ENCODE measurements at regions not wholly inside any gene's neighbourhood (a gene's known extent, or its start where the extent isn't known, plus 50 kb on each side); places are given as distances from the start of the nearest gene placed in this dataset.
A peak's percentile ranks its signal among the peaks of the same experiment; 100 is the strongest.

DNA sequence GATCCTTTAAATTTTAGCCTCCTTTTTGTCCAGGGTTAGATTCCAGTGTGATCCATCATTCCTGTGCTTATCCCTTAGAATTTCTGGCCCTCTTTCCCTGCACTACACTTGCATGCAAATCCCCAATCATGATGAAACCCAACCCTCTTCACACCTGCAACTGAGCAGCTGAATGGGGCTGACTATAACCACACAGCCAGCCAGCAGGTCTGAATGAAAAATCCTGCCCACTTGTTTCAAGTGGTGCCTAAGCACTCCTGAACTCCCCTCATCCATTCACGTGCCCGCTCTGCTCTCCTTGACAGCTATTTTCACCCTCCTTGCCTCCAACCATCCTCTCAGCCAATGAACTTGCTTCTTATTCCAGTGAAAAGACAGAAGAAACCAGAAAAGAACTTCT, 80.5 kb upstream of the AFF3 start:
- no peak for DNase-seq

DNA sequence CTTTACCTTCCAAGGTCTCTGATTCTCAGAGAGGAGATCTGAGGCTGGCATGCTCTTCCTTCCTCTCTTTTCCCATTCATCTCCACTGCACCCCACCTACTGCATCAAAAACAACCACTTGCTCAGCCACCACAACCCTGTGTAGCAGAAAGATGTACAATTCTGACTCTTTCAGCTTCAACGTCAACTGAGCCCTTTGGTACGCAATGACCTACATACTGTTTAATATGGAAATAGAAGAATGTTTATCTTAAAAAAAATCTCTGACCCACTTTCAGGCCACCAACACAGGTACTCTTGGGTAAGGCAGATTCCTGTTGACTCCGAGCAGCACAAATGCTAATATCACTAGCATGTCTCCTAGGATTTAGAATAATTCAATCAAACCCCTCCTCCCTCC, 76.2 kb upstream of the AFF3 start:
- DNase-seq: no peak

DNA sequence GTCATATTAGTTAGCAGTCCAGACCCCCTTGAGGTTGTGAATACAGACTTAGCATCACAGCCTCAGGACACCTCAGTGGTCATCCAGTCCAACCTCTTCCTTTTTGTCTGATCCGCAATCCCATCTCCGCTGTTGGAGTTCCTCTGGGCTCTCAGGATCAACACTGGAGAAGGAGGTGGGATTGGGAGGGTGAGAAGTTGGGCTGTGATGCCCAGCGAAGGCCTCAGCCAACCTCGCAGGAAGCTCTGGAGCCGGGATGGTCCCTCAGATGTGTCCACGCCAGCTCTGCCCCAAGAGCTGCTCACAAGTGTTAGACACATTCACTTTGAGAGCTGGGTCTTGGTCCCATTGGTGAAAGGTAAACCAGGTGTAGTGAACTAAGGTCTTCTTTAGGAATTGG, 74.9 kb upstream of the AFF3 start:
- DNase-seq: no peak

DNA sequence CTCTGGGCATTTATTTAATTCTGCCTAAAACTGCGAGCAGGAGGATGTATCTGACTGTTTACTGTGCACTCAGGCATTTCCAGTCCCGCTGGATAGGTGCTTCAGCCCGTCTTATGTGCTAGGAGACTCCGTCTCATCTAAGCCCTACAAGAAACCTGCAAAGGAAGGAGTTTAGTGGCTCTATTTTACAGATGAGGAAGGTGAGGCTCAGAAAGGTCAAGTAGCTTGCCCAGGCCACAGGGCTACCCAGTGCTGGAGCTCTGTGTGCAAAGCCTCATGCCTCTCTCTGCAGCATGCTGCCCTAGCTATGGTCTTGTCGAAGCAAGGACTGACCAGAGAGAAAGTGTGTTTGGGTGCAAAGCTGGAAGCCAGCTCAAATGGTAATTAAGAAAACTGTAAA, 73.6 kb upstream of the AFF3 start:
- no peak for DNase-seq

DNA sequence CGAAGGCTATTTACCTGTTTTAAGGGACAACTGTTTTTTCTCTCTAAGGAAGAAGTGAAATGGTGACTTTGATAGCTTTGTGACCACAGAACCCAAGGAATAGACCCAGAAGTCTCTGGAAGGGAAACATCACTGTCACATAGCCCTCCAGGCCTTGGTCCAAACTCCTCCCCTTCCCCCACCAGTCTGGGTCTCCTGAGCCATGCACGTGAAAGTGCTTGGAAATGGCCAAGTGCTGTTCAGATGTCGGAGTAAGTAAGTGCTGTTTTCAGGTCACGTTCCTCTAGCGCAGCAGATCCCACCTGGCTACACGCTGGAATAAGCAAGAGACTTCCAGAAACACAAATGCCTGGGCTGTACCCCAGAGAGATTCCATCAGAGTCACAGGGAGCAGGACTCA, 73.0 kb upstream of the AFF3 start:
- no peak for DNase-seq

DNA sequence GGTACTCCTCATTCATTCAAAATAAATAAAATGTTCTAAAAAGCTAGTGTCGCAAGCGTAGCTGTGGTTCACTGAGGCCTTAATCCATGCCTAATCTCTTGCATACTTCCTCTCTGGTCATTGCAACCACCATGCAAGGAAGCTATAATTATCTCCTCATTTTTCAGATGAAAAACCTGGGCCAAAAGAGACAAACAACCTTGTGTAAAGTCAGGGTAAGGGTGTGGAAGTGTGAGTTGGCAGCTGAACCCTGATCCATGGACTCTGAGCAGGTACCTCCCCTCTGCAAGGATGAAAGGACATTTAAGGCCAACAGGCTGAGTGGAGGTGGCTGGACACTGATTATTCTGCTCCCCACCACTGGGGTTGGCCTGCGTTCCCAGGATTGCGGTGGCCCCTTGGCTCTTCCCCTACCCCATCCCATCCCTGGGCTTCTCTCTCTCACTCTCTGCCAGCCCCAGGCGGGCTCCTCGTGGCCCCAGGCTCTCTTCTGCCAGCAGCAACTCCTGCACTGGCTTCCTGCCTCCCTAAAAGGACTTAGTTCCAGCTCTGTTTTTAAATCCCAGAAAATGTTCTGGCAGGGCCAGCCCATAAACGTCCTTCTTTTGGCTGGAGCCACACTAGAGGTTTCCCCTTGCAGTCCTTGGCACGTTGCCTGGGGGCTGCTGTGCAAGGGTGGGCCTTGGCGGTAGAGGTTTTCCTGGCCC, 72.0 kb upstream of the AFF3 start:
- DNase-seq: peak; percentile 82

DNA sequence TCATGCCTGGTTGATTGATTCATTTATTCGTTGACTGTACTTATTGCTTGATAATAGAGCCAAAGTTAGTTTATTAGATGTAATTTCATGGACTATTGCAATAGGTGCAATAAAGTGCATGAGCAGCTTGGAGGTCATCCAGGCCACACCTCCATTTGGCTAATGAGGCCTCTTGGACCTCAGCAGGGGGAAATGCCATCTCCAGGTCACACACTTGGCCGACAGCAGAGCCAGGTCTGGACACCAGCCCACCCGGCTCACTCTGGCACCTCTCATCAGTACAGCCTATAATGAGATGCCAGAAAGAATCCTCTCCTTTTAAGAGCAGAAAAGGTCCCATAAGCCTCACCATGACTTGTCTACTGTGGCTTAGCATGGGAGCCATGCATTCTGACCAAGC, 71.2 kb upstream of the AFF3 start:
- DNase-seq: no peak

DNA sequence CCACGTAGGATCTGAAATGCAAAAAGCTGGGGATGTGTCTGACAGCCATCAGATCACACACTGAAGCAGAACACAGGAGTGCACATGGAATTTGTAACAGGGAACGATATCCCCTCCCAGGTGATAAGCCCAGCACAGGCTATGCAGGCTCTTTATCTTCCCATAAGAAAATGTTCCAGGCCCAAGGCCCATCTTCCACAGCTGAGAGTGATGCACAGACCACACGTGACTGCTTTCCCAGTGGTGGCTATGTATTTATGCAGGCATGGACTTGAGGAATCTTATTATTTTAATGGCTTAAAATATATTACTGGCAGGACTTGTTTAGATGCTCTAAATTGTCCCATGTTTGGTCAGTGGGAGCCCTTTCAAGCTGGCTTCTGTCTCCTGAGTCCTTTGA, 70.5 kb upstream of the AFF3 start:
- no peak for DNase-seq

DNA sequence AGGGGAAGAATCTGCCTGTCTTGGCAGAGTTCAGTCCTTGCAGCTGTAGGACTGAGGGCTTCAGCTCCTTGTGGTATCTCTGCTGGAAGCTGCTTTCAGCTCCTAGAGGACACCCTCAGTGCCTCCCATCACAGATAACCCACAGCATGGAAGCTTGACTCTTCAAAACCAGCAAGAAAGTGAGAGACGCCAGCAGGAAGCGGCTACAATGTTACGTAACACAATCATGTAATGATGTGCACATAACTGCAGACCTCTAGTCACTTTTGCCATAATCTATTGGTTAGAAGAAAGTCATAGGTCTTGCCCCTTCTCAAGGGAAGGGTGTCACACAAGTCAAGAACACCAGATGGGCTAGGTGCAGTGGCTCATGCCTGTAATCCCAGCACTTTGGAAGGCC, 69.1 kb upstream of the AFF3 start:
- no peak for DNase-seq

DNA sequence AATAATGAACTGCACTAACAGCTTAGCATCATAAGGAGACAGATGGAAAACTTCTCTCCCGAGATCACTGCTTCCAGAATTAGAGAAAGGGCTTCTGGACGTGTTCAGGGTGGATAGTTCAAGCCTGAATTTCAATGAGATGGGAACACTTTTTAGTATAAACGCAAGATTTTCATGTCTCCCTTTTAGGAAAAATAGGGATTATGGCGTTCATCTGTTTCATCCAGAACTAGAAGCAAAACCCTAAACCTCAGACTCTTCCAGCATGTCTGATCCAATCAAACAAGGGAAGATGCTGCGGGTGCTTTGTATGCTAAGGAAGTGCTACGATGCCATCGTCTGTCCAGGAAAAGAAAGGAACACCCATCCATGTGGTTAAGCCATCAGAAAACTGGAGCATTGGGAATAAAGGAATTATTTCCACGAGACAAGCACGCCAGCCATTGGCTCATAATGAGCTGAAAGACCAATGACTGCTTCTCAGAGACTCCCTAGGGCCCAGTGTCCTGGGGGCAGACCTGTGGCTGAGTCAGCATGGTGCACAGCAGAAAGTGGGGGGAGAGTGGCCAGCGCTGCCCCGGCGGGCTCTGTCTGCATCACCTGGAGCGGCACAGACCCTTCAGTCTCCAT, 65.9 kb upstream of the AFF3 start:
- no peak for DNase-seq

DNA sequence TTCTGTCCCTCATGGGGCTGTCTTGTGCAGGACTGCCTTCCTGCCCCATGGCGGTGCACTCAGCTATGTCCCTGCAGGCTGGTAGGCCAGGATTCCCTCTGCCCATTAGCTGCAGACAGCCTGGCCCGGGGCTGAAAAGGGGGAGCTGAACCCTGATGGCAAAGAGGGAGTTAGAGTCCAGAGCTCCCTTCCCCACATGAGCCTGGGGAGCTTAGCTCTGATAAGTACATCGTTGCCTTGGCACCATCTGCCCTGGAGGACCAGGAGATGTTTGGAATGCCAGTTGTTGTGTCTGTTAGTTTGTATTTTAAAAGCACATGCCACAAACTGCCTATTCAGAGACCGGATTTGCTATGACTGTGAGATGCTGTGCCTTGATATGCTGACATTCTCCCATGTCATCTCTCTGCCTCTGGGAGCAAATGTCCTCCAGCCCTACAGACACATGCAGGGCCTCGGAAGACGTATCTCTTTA, 65.1 kb upstream of the AFF3 start:
- no peak for DNase-seq

DNA sequence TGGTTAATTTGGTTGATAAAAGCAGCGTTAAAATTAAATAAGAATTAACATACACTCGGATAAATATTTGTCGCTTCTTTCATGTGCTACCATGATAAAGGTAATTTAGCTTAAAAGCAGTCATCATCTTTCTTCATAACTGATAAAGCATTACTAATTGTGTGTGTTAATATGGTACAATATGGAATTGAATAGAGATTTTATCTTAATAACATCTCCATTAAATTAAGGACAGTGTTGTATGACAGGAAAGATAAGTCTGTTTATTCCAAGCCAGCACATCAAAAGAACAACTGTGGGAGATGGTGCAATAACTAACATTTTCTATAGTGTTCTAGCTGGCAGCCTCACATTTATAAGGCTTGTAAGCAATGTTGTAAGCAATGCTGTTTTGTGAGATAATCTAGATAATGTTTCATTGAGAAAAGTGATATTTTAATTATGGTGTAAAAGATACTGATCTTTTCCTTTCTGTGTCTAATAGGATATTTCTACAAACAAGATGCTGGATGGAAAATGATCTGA, 64.4 kb upstream of the AFF3 start:
- DNase-seq: no peak

DNA sequence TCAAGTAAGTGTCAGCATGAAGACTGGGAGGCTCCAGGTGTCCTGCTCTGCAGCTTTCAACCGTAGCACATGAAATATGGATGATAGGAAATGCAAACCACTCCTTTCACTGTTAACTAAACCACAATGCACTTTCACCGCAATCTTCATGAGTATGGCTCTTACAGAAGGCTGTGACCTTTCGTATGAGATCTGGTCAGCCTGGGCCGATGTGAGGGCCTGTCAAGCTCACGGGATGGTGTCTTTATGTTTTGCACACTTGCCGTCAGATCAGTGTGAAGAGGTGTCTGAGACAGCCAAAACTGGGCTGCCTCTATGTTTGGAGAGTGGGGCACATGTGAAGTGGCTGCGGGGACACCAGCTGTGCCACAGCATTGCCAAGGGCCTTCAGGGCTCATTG, 62.8 kb upstream of the AFF3 start:
- no peak for DNase-seq

DNA sequence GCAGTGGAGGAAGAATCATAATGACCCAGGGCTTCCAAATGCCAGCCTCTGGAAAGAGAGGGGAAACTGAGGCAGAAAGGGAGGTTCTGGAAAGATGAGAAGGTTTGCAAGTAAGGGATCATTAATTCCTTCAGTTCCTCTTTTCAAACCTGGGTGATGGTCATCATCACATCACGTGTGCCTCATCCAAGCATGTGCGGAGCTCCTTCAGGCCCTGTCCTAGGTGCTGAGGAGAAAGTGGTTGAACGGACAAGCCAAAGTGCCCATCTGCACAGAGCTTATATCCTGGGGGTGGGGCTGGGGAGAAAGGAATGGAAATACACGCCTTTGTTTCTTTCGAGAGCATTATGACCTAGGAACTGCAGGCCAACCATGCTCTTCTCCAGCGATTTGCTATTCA, 60.2 kb upstream of the AFF3 start:
- DNase-seq: no peak

DNA sequence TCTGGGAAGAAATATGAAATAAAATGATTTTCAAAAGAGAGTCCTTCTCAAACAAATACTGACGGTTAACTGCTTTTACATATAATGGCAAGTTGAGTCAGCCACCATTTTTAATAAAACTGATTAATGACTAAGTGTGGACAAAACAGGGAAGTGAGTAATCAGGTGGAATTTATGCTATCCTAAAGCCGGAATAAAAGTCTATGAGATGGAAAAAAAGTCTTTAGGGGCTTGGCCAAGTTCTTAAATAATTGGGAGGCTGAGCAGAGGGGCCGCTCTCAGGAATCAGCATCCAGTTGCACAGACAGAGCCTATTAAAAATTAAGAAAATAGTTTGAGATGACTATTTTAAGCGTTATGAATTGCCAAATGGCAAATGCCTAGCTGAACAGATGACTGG, 58.6 kb upstream of the AFF3 start:
- no peak for DNase-seq

DNA sequence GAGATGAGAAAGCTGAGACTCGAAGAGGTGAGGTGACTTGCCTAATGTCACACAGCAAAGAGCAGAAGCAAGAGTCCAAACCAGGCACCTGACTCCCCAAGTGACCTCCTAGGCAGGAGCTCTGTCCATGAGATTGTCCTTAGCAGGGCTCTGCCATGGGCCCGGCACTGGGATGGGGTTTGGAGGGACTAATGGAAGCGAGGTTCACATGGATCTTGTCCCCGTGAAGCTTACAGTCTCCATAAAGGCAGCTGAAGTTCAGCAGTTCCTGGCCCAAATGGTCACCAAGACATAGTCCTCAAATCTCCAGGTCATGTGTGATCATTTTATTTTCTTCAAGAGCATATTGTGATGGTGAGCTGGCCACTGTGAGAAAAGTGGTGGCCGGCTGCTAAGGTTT, 57.0 kb upstream of the AFF3 start:
- DNase-seq: no peak

DNA sequence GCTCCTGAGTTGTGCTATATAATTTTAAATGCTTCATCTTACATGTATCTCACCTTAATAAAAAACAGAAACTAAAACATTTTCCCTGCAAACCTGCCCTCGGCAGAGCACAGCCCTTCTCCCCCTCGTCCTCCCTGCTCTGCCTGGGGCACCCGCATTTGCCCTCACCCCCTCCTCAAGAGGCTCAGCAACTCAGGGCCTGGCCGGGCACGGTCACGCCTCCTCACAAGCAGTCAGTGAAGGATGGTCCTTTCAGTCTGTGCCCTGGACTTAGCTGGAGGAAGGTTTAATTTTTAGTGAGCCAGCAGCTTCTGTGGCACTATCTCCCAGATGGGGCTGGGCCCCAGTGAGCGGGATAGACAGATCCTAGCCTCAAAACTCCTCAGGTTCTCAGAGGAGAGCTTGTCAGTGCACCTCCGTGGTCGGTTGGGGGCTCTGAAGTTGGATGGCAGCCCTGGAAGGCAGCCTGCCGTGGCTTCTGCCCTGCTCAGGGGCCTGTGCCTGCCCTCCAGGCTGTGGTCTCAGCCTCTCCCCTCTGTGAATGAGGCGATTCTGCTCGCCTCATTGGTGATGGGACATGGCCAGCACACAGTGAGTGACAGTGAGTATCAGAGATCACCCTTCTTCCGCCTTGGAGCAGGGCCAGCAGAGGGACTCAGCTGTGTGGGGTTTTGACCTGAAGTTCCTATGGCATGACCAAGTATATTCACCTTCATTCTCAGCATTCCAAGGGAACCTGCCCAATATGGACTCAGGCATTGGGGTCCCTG, 56.3 kb upstream of the AFF3 start:
- no peak for DNase-seq

DNA sequence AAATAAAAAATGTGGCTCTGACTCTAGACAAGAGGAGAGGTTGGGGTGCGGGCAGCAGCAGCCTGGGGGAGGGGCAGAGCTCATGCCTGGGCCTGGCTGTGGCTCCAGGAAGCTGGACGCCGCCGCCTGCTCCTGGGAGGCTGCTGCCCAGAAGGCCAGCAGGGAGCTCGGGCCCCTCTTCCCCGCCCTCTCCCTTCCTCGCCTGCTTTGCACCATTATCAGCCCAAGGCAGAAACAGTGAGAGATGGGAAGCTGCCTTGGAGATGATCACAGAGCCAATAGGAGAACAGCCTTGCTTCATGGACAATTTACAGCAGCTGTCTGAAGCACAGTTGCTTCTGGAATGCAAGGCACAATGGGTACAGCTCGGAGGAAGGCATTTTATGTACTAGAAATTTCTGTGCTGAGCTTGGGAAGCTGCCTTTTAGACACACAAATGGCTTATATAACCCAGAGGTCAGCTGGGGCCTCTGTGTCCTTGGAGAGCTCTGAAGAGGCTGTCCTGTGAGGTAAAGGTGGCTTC, 55.3 kb upstream of the AFF3 start:
- no peak for DNase-seq

DNA sequence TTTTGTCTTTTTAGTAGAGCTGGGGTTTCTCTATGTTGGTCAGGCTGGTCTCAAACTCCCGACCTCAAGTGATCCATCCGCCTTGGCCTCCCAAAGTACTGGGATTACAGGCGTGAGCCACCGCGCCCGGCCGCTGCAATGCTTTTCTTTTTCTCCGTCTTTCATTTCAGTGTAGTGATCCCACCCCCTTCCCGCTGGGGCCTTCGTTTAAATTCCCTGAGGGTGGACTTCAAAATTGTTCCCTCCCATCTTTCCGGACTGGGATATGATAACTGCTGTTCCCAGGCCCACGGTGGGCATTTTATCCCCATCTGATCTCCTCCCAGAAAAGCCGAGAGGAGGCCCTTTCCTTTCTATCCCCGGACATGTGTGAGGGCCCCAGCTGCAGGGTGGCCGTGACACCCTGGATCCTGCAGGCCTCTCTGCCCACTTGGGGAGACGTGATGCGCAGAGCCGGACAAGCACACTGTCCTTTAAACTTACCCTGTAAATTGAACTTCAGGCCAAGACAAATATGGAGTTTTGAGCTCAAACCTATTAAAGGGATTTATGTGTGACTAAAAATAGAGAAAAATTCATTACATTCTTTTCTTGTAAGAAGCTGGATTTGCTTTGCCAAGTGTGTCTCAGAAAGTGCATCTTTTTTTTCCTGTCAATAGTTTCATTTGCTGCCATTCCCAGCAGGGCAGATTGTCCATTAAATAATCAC, 54.5 kb upstream of the AFF3 start:
- no peak for DNase-seq

DNA sequence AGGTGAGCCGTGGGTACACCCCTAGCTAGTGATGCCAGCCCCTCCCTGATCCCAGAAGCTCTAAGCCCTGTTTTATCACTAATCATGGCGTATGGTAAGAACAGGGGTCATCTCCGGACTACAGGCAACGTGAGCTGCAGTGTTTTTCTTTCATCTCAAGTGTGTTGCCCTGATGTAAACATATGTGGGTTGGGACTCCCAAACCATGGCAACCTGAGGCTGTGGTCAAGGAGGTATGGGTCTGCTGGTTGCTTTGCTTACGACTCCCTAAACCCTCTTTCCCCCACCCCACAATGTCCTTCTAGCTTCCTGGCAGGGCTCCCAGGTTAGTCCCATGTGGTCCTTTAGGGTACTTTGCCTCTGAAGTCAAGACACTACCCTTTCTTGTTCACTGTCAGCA, 53.6 kb upstream of the AFF3 start:
- DNase-seq: no peak

DNA sequence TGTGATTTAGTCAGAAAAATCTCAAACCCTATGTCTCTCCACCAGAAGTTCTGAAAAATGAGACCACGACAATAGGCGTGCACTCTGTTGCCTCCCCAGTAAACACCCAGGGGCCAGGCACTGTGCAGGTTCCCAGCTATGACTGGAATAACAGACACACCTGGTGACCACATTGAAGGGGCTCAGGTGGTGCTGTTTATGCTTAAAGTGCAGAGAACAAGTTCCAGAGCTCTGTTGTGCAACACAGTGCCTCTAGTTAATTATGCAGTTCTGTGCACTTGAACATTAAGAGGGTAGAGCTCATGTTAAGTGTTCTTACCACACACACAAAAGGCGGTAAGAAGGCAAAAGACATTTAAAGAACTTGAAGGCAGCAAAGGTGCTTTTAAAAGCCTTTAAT, 52.6 kb upstream of the AFF3 start:
- no peak for DNase-seq

DNA sequence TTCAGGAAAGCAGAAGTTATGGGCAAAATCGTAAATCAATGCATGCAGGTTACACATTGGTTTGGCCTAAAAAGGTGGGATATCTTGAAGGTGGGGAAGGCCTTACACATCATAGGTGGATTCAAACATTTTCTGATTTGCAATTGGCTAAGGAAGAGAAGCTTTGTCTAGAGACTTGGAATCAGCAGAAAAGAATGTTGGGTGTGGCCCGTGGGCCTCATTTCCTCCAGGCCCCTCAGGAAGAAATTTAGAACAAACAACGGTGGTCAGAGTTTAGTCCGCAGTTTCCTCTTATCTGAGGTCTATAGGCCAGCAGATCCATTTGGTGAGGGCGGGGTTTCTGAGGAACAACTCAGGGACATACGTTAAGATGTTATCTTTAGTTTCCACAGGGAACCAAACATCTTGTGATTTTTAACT, 50.9 kb upstream of the AFF3 start:
- no peak for DNase-seq

DNA sequence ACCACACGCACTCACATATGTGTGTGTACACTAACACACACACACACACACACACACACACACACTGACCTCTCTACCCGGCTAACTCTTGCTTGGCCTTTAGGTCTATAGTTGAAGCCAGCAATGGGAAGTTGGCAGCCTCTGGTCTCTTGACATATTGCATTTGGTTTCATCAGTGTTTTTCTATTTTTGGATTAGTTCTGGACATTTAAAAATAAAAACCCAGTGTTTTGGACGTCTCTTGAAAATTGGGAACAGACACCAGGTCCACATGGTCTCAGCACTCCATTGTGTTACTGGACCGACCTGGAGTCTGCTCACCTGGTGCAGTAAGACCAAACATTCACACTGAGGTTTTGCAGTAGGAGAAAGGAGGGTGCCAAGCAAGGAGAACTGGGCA, 50.4 kb upstream of the AFF3 start:
- DNase-seq: no peak
